LNCaP clone FGC (cell line): ENCODE measurements at regions not wholly inside any gene's neighbourhood (a gene's known extent, or its start where the extent isn't known, plus 50 kb on each side); places are given as distances from the start of the nearest gene placed in this dataset.

Experiments used
- DNase-seq: peaks from one replicate; pipeline ENCODE4 v3.0.0-alpha.2; 2011; ENCODE audit warnings: low read depth
- H3K4me3 ChIP-seq: 2 replicates; pipeline ENCODE4 v1.5.1; 2011; ENCODE audit warnings: mild to moderate bottlenecking, low read depth, low read length, control low read depth
- CTCF ChIP-seq: IDR thresholded peaks from 2 replicates; pipeline ENCODE4 v1.5.1; 2012; ENCODE audit warnings: mild to moderate bottlenecking; ENCODE audit not compliant: control insufficient read depth, insufficient read depth; ENCODE audit errors: extremely low read depth

GRCh38 chr12:24387381-24387780 lies 437.9 kb upstream of the SOX5 start:
- DNase-seq: no peak
- TF ChIP-seq CTCF: no peak
- no peak overlapping the region for H3K4me3 ChIP-seq

GRCh38 chr12:24386836-24387235 lies 437.4 kb upstream of the SOX5 start:
- H3K4me3 ChIP-seq: no peak overlapping the region
- DNase-seq: no peak
- TF ChIP-seq CTCF: no peak

GRCh38 chr12:24381790-24382189 lies 432.3 kb upstream of the SOX5 start:
- TF ChIP-seq CTCF: no peak
- no peak for DNase-seq
- H3K4me3 ChIP-seq: no peak overlapping the region

GRCh38 chr12:24379861-24380521 lies 430.5 kb upstream of the SOX5 start:
- no peak for DNase-seq
- no peak for TF ChIP-seq CTCF

GRCh38 chr12:24379433-24379832 lies 430.0 kb upstream of the SOX5 start:
- no peak for TF ChIP-seq CTCF
- no peak for DNase-seq
- H3K4me3 ChIP-seq: no peak overlapping the region

More at GRCh38 chr12:24379861-24380521, 430.5 kb upstream of the SOX5 start:
- no peak overlapping the region for H3K4me3 ChIP-seq

- no peak for DNase-seq
- H3K4me3 ChIP-seq: no peak overlapping the region
Observed at GRCh38 chr12:24378548-24379407, 429.3 kb upstream of the SOX5 start.

More at GRCh38 chr12:24378548-24379407, 429.3 kb upstream of the SOX5 start:
- no peak for TF ChIP-seq CTCF
